SKM-1 (cell line): ENCODE measurements at regions not wholly inside any gene's neighbourhood (a gene's known extent, or its start where the extent isn't known, plus 50 kb on each side); places are given as distances from the start of the nearest gene placed in this dataset.

Experiments used
- DNase-seq: peaks from one replicate; lab custom pipeline; 2025; ENCODE audit not compliant: unreplicated experiment; lab: John Stamatoyannopoulos, UW

DNA sequence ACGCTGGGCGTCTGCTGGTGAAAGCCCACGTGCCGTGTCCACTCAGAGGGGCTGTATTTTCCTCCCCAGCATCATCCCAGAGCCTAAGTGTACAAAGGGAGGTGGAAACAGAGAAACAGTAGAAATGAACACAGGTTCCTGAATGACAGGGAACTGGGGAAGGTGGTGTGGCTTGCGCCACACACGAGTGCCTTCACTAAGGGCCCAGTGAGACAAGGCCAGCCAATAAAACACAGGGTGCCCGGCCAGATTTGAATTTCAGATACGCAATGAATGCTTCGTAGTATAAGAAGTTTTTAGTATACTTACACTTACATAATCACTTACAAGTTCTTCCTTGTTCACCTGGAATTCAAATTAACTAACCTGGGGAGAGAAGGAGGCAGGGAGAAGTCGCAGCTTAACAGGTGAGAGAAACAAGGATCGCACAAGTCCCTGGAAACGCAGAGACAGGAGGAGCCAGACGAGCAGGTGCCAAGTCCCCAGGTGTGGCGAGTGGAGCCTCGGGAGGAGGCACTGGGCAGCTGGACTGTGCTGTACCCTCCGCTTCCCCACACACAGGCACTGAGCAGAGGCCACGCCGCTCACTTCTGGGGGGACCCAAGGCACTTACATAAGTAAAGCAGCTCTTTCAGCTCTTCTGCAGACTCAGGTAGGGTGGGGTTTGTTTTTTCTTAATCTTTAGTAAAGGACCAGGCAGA, 105.2 kb upstream of the MGMT start:
- DNase-seq = no peak

DNA sequence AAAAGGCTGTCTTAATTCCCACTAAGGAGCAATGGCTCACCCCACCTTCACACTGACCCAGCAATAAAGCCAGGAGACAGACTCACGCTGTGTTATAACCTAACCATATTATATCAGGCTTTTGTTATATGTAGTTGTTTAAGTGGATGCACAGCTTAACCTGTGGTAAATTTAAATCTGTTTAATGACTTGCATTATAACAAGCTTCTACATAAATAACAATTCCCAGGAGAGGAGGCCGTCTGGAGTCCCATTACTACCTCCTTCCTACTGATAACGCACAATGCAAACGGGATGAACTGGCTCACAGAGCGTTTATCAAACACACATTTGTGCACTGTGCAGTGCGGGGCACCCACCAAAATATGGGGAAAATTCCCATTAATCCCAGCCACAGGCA, 102.1 kb upstream of the MGMT start:
- no peak for DNase-seq

DNA sequence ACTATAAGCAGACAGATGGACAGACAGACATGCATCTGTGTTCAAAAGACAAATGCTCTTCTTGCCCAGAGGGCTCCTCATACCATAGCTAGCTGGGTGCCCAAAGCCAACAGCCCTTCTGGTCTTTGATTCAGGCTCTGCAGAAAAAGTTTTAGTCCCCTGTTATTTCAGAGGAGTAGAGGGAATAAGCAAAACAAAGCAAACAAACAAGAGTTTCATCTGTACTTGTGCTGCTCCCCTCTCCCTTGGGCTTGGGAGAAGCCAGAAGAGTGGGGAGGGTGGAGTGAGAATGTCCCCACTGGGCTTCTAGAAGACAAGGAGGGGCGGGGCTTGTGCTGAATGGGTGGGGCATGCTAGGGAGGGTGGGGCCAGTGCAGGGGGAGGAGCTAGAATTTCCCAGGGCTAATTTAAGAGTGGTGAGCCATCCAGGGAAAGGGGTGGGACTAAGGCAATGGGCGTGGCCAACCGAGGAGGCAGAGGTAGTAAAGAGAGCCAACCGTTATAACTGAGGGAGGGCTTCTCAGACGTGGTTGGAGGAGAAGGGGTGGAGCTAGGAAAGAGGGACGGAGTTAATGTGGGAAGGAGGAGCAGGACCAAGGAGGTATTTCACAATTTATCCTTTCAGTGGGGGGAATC, 101.2 kb upstream of the MGMT start:
- DNase-seq = no peak

DNA sequence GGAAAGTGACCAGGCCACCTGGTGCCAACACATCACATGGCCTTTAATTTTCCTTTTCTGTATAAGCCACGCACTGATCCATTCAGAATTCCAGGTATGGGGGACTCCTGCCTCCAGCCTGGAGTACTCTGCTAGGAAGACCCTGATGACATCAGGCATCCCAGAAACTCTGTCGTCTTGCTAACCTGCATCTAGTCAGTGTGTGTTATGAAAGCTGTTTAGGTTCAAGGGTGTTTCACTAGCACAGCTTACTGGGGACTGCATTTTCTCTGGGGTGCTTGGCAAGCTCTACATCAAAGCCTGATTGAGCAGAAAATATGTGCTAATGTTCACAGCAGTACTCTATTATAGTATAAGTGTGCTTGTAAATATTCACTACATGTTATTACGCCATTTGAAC, 100.6 kb upstream of the MGMT start:
- no peak for DNase-seq

DNA sequence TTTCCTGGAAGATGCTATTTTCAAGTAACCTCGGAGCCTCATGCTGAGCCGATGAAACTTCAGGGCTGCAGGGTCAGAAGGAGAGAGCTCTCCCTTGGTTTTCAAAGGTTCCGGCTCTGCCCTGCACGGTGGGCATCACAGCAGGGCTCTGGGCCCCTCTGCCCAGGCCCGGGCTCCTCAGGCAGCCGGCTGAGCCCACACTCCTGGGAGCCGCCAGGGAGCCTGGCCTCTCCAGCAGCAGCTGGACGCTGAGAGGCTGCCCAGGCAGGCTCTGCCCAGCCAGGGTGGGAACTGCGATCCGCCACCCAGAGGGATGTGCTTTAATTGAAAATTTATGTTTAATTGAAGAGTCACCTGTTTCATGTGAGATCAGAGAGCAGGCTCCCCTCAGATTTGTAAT, 97.5 kb upstream of the MGMT start:
- DNase-seq = no peak

DNA sequence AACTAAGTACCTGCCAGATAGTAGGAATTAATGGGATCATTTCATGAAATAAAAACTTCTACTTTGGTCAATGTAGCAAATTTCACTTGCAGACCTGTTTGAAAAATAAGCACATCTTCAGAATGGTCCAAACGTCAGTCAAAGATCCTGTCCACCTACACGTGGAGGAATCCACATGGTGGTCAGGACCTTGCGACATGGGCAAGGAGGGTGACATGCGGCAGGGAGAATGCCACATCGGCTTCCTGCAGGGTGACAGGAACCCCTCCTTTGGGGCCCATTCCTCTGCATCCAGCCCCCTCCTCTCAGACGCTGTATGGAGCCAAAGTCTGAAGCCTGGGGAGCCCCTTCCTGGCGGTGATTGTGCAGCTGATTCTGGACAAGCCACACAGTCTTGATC, 95.5 kb upstream of the MGMT start:
- no peak for DNase-seq

DNA sequence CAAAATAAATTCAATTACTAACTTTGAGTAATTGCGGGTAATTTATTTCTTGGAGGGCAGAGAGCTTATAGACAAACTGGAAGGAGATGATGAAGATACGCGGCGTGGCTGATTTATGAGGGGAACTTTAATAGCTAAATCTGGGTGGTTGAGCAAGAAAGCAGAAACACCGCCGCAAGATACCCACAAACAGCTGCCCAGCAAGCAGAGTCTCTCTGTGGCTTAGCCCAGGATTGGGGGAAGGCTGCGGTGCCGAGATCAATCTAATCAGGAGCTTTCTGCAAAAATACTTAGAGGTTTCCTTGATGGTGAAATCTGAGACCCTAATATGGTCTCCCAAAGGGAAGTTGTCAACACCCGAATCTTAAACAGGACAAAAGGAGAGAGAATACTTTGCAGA, 94.9 kb upstream of the MGMT start:
- DNase-seq = no peak

DNA sequence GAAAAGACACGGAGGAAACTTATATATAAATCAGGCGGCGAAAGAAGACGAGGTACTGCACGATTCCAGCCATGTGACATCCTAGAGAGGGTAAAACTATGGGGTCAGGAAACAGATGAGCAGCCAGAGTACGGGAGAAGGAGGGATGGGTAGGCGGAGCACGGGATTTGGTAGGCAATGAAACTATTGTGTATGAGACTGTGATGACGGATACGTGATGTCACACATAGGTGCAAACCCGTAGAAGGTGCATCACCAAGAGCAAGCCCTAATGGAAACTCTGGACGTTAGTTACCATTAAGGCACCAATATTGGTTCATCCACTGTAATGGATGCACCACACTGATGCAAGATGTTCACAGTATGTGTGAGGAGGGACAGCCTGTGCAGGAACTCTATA, 93.8 kb upstream of the MGMT start:
- DNase-seq = no peak

DNA sequence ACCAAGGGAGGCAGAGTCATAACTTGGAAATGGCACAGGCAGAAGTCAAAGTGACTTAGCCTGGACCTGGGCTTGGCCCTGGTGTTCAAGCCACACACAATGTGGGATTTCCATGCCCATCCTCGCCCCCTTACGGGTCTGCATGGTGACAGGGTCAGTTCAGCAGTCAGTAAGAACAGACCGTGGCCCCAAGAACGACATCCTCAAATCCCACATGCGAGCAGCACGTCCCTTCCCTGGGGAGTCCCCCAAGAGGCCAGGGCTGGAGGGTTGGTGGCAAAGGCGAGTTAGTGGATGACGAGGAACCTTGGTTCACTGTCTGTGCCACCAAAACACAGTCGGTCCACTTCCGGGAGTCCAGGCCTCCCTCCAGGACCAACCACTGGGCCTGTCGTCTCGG, 93.3 kb upstream of the MGMT start:
- DNase-seq = no peak

DNA sequence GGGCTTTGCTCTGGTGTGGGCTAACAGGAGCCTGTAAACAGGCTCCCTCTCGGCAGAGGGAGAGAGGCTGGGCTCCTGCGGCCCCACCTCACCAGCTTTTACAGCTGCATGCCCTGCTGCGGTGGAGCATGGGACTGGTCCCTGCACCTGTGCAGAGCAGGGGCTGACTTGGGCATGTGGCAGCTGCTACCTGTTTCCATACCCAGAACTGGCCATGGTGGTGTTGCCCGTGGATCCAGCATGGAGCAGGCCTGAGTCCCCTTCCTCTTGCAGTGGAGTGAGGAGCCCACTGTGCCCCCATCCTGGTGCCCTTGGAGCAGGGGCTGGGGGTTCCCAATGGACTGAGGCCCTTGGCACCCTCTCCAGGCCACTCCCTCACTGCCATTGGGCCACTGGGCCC, 91.9 kb upstream of the MGMT start:
- DNase-seq = no peak

DNA sequence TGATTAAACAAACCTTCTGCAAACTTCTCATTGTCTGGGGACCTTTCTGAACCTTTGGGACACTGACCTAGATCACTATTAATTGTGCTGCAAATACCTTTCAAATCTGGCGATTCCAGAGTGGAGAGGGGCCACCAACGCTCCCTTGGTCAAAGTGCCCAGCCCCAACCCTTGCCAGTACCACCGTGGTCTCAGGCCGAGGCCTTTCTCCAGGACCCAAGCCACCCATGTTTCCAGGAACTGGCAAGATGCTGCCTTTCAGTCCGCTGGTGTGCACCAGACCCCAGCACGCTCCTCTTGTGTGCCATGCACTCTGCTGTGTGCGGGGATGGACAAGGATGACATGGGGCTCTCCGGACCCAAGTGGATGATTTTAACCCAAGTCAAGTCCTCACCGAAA, 91.1 kb upstream of the MGMT start:
- no peak for DNase-seq

DNA sequence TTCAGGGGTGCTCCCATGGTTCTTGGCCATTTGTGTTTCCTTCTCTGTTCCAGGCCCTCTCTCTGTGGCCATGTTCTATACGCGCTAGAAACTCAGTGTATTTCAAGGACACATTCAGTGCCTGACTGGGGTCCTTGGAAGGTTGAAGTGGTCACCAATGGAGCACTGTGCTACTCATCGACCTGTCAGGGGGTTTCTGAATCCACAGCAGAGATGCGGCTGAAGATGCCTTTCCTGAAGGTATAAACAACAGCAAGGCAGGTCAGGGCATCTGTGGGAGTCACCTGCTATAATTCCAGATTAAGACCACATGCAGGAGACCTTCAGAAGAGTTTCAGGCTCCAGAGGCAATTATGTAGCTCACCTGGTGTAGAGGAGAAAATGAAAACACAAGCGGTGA, 86.8 kb upstream of the MGMT start:
- no peak for DNase-seq

DNA sequence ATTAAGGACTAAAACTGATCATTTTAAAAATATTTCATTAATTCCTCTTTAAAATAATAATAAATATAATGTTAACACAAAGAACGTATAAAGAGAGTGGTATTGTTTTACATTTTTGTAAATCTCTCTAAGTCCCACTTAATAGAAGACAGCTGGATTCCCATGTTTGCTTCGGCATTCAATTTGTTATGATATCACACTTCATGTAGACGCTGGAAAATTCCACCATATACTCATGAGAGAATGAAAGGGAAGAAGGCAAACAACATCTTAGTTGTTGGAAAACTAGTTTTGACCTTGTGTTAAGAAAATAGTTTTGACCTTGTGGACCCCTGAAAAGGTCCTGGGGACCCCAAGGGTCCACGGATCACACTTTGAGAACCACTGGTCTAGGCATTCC, 85.3 kb upstream of the MGMT start:
- no peak for DNase-seq

DNA sequence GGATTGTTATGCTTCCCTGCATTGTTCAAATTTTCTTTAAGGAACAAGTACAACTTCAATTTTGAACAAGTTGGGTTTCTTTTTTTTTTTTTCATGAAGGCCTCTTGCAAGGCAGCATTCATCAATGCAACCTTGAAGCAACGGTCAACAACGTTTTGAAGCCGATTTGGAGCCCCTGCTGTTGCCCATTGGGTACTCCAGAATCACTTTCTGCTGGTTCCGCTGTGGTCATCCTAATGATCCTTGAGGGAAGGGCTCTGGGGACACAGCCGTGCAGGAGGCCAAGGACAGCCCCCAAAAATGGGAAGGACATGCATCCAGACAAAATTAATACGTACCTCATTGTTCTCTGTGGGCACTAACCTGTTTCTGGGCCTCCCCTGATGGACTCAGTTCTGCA, 84.6 kb upstream of the MGMT start:
- no peak for DNase-seq

DNA sequence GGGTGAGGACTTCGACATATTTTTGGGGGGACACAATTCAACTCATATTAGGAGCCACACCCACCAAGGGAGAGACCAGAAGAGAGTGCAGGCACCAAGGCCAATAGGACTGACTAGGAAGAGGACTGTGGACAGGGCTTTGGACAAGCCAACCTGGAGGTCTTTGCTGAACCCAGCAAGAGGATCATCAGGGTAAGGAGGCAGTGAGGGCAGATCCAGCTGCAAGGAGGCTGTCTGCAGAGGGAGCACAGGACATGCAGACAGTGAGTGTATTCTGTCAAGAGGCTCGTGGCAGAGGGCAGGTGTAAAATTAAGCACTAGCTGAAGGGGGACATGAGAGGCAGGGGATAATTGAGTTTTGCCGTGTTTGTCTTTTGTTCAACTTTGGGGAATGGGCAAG, 83.4 kb upstream of the MGMT start:
- DNase-seq = no peak

DNA sequence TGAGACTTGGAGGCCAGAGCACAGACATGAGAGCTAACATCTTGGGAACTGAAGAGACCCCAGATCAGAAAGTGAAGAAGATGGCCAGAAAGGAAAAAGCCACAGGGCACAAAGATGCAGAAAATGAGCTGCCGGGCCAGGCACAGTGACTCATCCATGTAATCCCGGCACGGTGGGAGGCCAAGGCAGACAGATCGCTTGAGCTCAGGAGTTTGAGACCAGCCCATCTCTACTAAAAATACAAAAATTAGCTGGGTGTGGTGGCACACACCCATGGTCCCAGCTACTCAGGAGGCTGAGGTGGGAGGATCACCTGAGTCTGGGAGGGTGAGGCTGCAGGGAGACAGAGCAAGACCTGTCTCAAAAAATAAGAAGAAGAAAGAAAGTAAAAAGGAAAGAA, 81.4 kb upstream of the MGMT start:
- DNase-seq = no peak

DNA sequence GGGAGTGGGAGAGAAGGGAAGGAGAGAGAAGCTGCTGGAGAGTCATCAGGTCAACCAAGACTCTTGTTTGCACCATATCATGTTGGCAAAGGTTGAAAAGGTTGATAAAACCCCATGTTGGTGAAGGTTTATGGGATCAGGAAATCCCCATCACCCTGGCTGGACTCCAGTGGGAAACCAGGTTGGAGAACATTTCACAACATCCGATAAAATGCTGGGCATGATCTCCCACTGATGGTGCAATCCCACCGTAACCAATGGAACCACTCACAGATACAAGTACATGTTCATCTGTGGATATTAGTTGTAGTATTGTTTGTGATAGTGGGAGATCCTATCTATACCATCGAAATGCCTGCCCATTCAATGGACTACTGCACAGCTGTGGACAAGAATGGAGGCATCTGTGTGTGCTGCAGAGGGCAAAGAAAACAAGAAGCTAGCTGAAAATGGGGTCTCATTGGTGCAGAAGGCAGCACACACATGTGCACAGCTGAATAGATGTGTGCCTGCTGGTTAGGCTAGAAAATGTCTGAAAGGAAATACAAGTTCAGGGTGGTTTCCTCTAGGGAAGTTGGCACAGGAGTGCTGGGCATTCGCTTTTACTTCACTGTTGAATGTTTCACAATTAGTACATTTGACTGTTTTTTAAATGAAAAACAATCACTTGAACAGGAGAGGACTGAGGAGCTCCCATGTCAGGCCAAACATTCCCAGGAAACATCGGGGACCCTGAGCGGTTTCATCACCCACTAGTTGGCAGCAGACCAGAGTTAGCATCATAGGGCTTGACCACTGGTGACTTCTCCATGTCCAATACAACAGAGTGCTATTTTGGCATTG, 80.4 kb upstream of the MGMT start:
- no peak for DNase-seq

DNA sequence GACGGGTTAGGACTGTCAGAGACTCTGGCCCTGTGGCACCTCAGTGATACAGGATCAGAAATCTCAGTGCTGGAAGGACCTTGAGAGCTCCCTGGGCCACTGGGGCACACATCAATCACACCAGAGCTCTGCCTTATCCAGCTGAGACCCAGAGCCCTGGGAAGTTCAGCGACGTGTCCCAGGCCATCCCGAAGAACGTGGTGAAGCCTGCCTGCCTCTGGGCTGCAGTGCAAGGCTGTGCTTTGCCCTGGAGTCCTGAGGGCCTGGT, 79.8 kb upstream of the MGMT start:
- no peak for DNase-seq

DNA sequence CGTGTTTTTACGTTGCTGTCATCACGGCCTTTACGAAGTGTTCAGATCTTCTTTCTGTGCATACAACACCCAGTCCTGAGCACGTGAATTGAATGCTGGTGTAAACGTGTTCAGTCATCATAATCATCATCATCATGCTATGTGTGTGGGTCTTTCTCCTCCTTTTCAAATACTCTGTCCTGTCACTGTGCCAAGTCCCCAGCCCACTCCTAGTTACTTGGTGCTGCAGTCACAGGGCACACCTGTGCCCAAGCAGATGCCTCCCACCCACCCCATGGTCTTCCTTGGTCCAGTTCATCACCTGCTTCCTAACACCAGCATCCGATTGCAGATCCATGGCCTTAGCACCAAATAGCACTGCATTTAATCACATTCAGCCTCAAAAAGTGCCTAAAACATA, 78.6 kb upstream of the MGMT start:
- DNase-seq = no peak

DNA sequence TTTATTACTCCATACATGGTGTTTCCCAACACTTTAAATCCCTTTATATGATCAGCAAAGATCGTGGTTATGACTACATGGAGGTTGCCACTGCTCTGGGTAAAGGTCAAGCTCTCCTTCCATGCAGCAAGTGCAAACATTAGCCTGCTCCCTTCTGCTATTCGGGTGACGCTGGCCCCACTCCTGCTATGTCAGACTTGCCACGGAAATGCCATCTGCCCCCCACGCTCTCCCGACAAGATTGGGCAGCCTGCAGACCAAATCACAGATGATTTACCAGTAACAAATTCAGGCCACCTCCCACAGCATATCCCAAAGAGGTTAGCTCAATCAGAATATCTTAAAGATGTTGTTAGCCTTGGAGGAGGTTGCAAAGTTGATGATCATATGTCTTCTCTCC, 77.8 kb upstream of the MGMT start:
- no peak for DNase-seq

DNA sequence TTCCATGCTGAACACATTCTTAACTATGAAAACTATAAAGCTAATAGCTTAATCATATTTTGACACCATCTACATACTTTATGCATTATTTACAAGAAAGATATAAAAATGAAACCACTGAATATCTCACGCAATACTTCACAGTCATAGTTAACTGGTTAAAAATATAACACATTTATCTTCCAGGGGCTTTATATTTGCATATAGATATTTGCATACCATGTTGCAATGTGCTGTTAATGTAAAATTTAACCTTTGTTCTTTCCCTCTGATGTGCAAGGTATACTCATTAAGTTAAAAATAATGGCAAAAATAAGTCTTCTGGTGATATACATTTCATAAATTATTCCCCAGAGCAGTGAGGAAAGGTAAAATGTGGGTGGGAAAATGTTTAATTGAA, 76.9 kb upstream of the MGMT start:
- no peak for DNase-seq

DNA sequence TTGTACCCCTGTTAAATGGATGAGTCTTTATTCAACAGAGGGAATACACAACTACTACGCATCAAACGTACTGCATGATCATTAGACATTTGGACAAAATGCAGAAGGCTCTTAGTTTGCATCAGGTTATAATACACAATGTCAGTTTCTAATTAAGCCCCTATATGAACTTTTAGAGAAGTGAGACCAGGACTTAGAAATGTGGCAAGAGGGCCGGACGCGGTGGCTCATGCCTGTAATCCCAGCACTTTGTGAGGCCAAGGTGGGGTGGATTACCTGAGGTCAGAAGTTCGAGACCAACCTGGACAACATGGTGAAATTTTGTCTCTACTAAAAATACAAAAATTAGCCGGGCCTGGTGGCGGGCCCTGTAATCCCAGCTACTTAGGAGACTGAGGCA, 76.3 kb upstream of the MGMT start:
- no peak for DNase-seq

DNA sequence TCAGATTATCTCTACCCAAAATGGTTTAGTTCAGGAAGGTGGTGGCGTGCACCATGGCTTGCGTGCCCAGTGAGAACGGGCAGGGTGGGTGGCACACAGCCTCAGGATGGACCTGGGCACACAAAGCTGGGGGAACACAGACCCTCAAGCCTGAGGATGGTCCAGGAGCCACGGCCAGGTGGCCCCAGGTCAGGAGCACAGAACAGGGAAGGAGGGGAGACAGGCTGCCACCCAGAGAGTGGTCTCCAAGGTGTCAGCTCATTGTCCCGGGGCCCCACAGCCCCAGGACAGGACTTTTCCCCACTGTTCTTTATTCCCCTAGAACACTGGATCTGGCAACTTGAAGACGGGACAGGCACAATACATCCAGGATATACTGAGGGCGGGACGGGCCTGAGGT, 75.6 kb upstream of the MGMT start:
- DNase-seq = no peak
